CD14-positive monocyte (primary cell): ENCODE measurements at regions not wholly inside any gene's neighbourhood (a gene's known extent, or its start where the extent isn't known, plus 50 kb on each side); places are given as distances from the start of the nearest gene placed in this dataset.

Experiments used
- DNase-seq, 3 donors: peaks; one replicate each; pipeline ENCODE4 v3.0.0-alpha.2; 2011 to 2022
- H2AFZ ChIP-seq: 2 replicates; pipeline ENCODE4 v1.6.0; 2012; ENCODE audit warnings: mild to moderate bottlenecking, low read depth, low read length, inconsistent platforms; ENCODE audit not compliant: insufficient read depth, poor library complexity, severe bottlenecking
- H3K27ac ChIP-seq, 2 donors: 1 replicate in 1 of 2; 2 replicates in 1 of 2; pipeline ENCODE4 v1.5.1; 2012 to 2013; ENCODE audit warnings: low read length in 2 of 2, control low read depth in 1 of 2, inconsistent platforms in 1 of 2, low read depth in 1 of 2, mild to moderate bottlenecking in 1 of 2
- H3K27me3 ChIP-seq, 2 donors: one replicate each; pipeline versions ENCODE4 v1.6.0 to v1.6.1; 2011 to 2013; ENCODE audit warnings: low read length in 2 of 2; ENCODE audit not compliant: control insufficient read depth in 2 of 2, insufficient read depth in 2 of 2
- H3K36me3 ChIP-seq, 2 donors: replicated peaks in 1 of 2; 1 replicate in 1 of 2; 2 replicates in 1 of 2; pipeline versions ENCODE4 v1.5.1 to v1.6.1; 2012 to 2013; ENCODE audit warnings: low read length in 2 of 2, control low read depth in 1 of 2, inconsistent platforms in 1 of 2, mild to moderate bottlenecking in 1 of 2; ENCODE audit not compliant: insufficient read depth in 2 of 2, control insufficient read depth in 1 of 2
- H3K4me1 ChIP-seq, 2 donors: 1 replicate in 1 of 2; 2 replicates in 1 of 2; pipeline versions ENCODE4 v1.5.1 to v1.6.1; 2012 to 2013; ENCODE audit warnings: low read length in 2 of 2, control low read depth in 1 of 2, inconsistent platforms in 1 of 2, mild to moderate bottlenecking in 1 of 2, moderate library complexity in 1 of 2; ENCODE audit not compliant: insufficient read depth in 2 of 2, control insufficient read depth in 1 of 2
- H3K4me2 ChIP-seq: replicated peaks from 2 replicates; pipeline ENCODE3; 2012; ENCODE audit warnings: low read length, moderate library complexity, mild to moderate bottlenecking; ENCODE audit not compliant: poor library complexity, severe bottlenecking; ENCODE audit errors: extremely low read depth
- H3K4me3 ChIP-seq, 3 experiments: fragments of 200-600 bp in 1 of 3; sonication (generic) in 1 of 3; replicated peaks in 1 of 3; 1 replicate in 2 of 3; 2 replicates in 1 of 3; pipeline ENCODE4 v1.5.1; 2011 to 2013; ENCODE audit warnings: low read length in 3 of 3, mild to moderate bottlenecking in 3 of 3, control low read depth in 2 of 3, low read depth in 2 of 3, inconsistent platforms in 1 of 3, moderate library complexity in 1 of 3
- H3K79me2 ChIP-seq: 2 replicates; pipeline ENCODE4 v1.6.0; 2012; ENCODE audit warnings: mild to moderate bottlenecking, control low read depth, inconsistent platforms, low read length, moderate library complexity; ENCODE audit not compliant: insufficient read depth
- H3K9ac ChIP-seq: 2 replicates; pipeline ENCODE4 v1.6.0; 2017; ENCODE audit warnings: low read length, mild to moderate bottlenecking; ENCODE audit not compliant: insufficient read depth, poor library complexity, severe bottlenecking
- H3K9me3 ChIP-seq, 2 donors: replicated peaks in 1 of 2; 1 replicate in 1 of 2; 2 replicates in 1 of 2; pipeline versions ENCODE4 v1.5.1 to v1.6.1; 2012 to 2013; ENCODE audit warnings: low read length in 2 of 2, control low read depth in 1 of 2; ENCODE audit not compliant: control insufficient read depth in 1 of 2, insufficient read depth in 1 of 2
- H4K20me1 ChIP-seq: 2 replicates; pipeline ENCODE4 v1.6.0; 2012; ENCODE audit warnings: mild to moderate bottlenecking, low read length, control low read depth, moderate library complexity; ENCODE audit not compliant: insufficient read depth
- H3K27ac Mint-ChIP-seq, 7 donors: one replicate each; pipeline ENCODE4 v1.8.0; 2020; ENCODE audit warnings: mild to moderate bottlenecking in 7 of 7, mixed read lengths in 7 of 7, moderate library complexity in 6 of 7, inconsistent platforms in 2 of 7
- H3K27me3 Mint-ChIP-seq, 3 donors: one replicate each; pipeline ENCODE4 v1.8.0; 2021 to 2022; ENCODE audit warnings: low read depth in 3 of 3, mild to moderate bottlenecking in 3 of 3, mixed read lengths in 3 of 3, moderate library complexity in 3 of 3, inconsistent platforms in 1 of 3
- H3K36me3 Mint-ChIP-seq, 2 donors: one replicate each; pipeline ENCODE4 v1.8.0; 2020; ENCODE audit warnings: mixed read lengths in 2 of 2, inconsistent platforms in 1 of 2, mild to moderate bottlenecking in 1 of 2
- H3K4me1 Mint-ChIP-seq: one replicate; pipeline ENCODE4 v1.8.0; 2020; ENCODE audit warnings: mild to moderate bottlenecking, mixed read lengths
- H3K4me3 Mint-ChIP-seq, 2 donors: one replicate each; pipeline ENCODE4 v1.8.0; 2020; ENCODE audit warnings: mild to moderate bottlenecking in 2 of 2, mixed read lengths in 2 of 2, moderate library complexity in 1 of 2
- H3K9me3 Mint-ChIP-seq, 7 donors: one replicate each; pipeline ENCODE4 v1.8.0; 2020 to 2022; ENCODE audit warnings: mixed read lengths in 7 of 7, mild to moderate bottlenecking in 6 of 7, moderate library complexity in 6 of 7, inconsistent platforms in 2 of 7
- WGBS: methylation state at CpG from one replicate; pipeline ENCODE4 v1.1.5; 2013; ENCODE audit warnings: missing lambda C conversion rate; ENCODE audit not compliant: insufficient coverage; 5-methylcytosine and 5-hydroxymethylcytosine counted together
- intact Hi-C, 2 donors: fragments of 100-400 bp; cut with micrococcal nuclease; formaldehyde crosslinking; loops; one replicate each; pipeline versions ENCODE4 v1.15.0 to v1.15.1; 2023
- TF ChIP-seq, protein P1 (sequence below): fragments of 200-600 bp; IDR thresholded peaks from one replicate; pipeline ENCODE4 v1.8.0; 2022; ENCODE audit warnings: antibody characterized with exemption, mild to moderate bottlenecking

DNA sequence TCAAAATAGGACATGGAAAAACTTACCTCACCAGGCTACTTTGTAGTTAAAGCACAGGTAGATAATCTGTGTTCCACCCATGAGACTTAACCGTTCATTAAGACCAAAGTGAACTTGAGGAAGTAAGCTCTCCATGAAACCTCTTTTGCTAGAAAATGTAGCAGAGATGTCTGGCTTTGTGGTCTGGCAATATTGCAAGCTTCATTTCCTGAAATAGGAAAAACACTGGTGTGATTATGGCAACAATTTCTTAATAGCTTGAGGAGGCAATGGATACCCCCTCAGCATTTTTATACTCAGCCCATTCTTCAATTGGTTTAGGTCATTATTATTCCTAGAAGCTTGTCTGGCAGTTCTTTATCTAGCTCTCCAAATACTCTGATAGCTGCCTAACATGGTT lies 957.3 kb downstream of the IGSF11 start:
- Histone ChIP-seq H3K27me3 (no peaks in the 10 kb centered on the region), H3K36me3 (no peaks in the 10 kb centered on the region), H3K4me2 (no peak overlapping the region), H3K9ac (no peak overlapping the region), H2AFZ (no peak overlapping the region), H3K27ac (no peak overlapping the region), H4K20me1 (no peaks in the 10 kb centered on the region), H3K9me3 (peaks cover 18 to 20% of the 10 kb centered on the region in 2 donors), H3K4me3 (no peak overlapping the region), H3K79me2 (no peaks in the 10 kb centered on the region), H3K4me1 (no peaks in the 10 kb centered on the region)
- TF ChIP-seq, protein P1, sequence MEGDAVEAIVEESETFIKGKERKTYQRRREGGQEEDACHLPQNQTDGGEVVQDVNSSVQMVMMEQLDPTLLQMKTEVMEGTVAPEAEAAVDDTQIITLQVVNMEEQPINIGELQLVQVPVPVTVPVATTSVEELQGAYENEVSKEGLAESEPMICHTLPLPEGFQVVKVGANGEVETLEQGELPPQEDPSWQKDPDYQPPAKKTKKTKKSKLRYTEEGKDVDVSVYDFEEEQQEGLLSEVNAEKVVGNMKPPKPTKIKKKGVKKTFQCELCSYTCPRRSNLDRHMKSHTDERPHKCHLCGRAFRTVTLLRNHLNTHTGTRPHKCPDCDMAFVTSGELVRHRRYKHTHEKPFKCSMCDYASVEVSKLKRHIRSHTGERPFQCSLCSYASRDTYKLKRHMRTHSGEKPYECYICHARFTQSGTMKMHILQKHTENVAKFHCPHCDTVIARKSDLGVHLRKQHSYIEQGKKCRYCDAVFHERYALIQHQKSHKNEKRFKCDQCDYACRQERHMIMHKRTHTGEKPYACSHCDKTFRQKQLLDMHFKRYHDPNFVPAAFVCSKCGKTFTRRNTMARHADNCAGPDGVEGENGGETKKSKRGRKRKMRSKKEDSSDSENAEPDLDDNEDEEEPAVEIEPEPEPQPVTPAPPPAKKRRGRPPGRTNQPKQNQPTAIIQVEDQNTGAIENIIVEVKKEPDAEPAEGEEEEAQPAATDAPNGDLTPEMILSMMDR = no peak
- DNase-seq = no peak
- peaks cover 0 to 3% (median 0%) of the 10 kb centered on the region in 3 donors for H3K27me3 Mint-ChIP-seq
- H3K27ac Mint-ChIP-seq = no peak overlapping the region
- peaks cover 0 to 12% (median 7%) of the 10 kb centered on the region in 7 donors for H3K9me3 Mint-ChIP-seq
- WGBS = no CpG with 5 or more reads among the region's 1 CpG
- intact Hi-C loops = no loop called here
- no peaks in the 10 kb centered on the region for H3K4me1 Mint-ChIP-seq
- no peaks in the 10 kb centered on the region for H3K36me3 Mint-ChIP-seq
- no peak overlapping the region for H3K4me3 Mint-ChIP-seq

DNA sequence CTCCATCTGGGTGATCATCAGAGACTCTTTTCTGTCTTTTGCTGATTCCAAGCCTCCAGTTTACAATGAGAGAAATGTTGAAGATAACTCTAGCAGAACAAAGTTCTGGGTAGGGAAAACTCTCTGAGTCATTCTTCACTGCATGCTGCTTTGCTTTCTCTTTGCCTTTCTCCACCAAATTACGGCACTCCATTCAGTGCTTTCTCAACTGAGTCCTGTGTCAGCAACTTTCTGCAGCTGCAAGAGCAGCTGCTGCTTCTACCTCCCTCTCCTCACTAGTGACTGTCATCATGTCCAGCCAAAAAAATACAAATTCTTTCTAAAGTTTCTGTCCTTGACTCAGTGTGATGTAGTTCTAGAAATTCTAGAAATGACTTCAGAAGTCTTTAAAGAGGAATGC lies 953.8 kb downstream of the IGSF11 start:
- no peaks in the 10 kb centered on the region for H3K4me1 ChIP-seq
- Mint-ChIP-seq H3K4me3 (no peak overlapping the region), H3K27ac (no peak overlapping the region), H3K9me3 (peaks cover 0 to 8% (median 3%) of the 10 kb centered on the region in 7 donors), H3K36me3 (no peaks in the 10 kb centered on the region), H3K4me1 (no peaks in the 10 kb centered on the region), H3K27me3 (peaks cover 0 to 3% (median 0%) of the 10 kb centered on the region in 3 donors)
- H3K27me3 ChIP-seq = no peaks in the 10 kb centered on the region
- no peaks in the 10 kb centered on the region for H3K79me2 ChIP-seq
- H3K36me3 ChIP-seq = no peaks in the 10 kb centered on the region
- no peak overlapping the region for H3K4me2 ChIP-seq
- intact Hi-C loops = no loop called here
- TF ChIP-seq, protein P1 = no peak
- no peaks in the 10 kb centered on the region for H4K20me1 ChIP-seq
- 83% methylated on average over 1 of the region's 1 CpG for WGBS
- no peak overlapping the region for H3K4me3 ChIP-seq
- H3K27ac ChIP-seq = no peak overlapping the region
- no peak overlapping the region for H2AFZ ChIP-seq
- no peak overlapping the region for H3K9ac ChIP-seq
- peaks cover 6 to 13% of the 10 kb centered on the region in 2 donors for H3K9me3 ChIP-seq
- no peak for DNase-seq
